Esophagus muscularis mucosa (tissue), 4 donors: ENCODE measurements at regions not wholly inside any gene's neighbourhood (a gene's known extent, or its start where the extent isn't known, plus 50 kb on each side); places are given as distances from the start of the nearest gene placed in this dataset.

Experiments
- DNase-seq: peaks from one replicate; pipeline ENCODE4 v3.0.0-alpha.2; 2017; ENCODE audit errors: extremely low spot score
- H3K27ac ChIP-seq, 4 donors: fragments of 200-600 bp; sonication (generic); replicated peaks in 1 of 4; 1 replicate in 3 of 4; 2 replicates in 1 of 4; pipeline ENCODE4 v1.5.1; 2016 to 2019; ENCODE audit warnings: mild to moderate bottlenecking in 1 of 4
- H3K27me3 ChIP-seq, 4 donors: fragments of 200-600 bp; sonication (generic); one replicate each; pipeline versions ENCODE4 v1.5.1 to v1.6.0; 2016 to 2019
- H3K36me3 ChIP-seq, 4 donors: fragments of 200-600 bp; sonication (generic); one replicate each; pipeline ENCODE4 v1.5.1; 2016 to 2019
- H3K4me1 ChIP-seq, 4 donors: fragments of 200-600 bp; sonication (generic); one replicate each; pipeline ENCODE4 v1.5.1; 2016 to 2019
- H3K4me3 ChIP-seq, 4 donors: fragments of 200-600 bp; sonication (generic); 1 replicate in 2 of 4; 2 replicates in 2 of 4; pipeline ENCODE4 v1.5.1; 2016 to 2019; ENCODE audit warnings: mild to moderate bottlenecking in 4 of 4, moderate library complexity in 1 of 4
- H3K9me3 ChIP-seq, 4 donors: fragments of 200-600 bp; sonication (generic); 1 replicate in 3 of 4; 2 replicates in 1 of 4; pipeline ENCODE4 v1.5.1; 2016 to 2019
- EP300 ChIP-seq: sonication (generic); formaldehyde crosslinking; IDR thresholded peaks from one replicate; pipeline ENCODE4 v1.6.1; 2017; ENCODE audit warnings: antibody characterized with exemption
- POLR2A ChIP-seq: fragments of 450-650 bp; IDR thresholded peaks from one replicate; pipeline ENCODE4 v1.6.1; 2017; ENCODE audit warnings: antibody characterized with exemption, moderate library complexity, mild to moderate bottlenecking, low read depth
- POLR2AphosphoS5 ChIP-seq, 2 donors: sonication (generic); formaldehyde crosslinking; IDR thresholded peaks; one replicate each; pipeline ENCODE4 v1.6.1; 2017; ENCODE audit warnings: antibody characterized with exemption in 2 of 2
- WGBS: methylation state at CpG from one replicate; pipeline ENCODE4 v1.1.5; 2018; 5-methylcytosine and 5-hydroxymethylcytosine counted together
- intact Hi-C: fragments of 100-400 bp; cut with DNase I; formaldehyde crosslinking; loops from one replicate; pipeline ENCODE4 v1.15.1; 2023
- TF ChIP-seq, protein P1 (sequence below), 3 experiments: fragments of 200-600 bp in 2 of 3; fragments of 450-650 bp in 1 of 3; sonication (generic) in 2 of 3; IDR thresholded peaks; one replicate each; pipeline ENCODE4 v1.5.1; 2017 to 2019; ENCODE audit warnings: antibody characterized with exemption in 3 of 3, mild to moderate bottlenecking in 2 of 3, moderate library complexity in 1 of 3

DNA sequence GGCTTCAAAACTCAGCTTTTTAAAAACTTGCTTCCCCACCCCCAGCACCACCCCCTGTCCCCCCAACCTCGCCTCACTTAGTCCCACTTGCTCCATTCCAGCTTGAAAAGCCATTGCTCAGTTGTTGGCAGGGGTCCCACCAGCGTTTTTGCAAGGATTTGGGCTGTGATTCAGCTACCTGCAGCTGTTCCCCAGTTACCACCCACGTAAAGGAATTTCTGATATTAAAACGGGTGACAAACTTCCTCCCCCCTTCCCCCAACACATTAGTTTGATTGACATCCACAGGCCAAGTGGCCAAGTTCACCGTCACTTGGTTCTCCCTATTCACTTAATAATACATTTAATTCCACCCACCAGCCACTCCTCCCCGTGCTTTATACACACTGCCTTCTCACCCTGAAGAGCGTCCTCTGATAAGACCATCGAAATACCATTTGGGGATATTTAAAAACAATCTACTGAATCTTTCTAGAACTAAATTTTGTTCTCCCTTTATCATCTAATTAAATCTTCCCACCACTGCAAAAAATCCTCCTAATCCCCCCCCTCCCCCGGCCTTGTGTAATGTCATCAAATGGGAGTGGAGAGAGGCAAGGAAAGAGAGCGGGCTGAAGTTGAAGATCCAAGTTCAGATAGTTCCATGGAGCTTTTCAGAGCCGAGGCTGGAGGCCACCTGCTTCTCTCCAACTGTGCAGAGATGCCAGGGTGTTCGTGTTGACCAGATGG is 55.1 kb downstream of the SOX9 start:
- Histone ChIP-seq H3K27ac (no peak overlapping the region), H3K36me3 (no peaks in the 10 kb centered on the region), H3K27me3 (peaks cover 0 to 15% (median 0%) of the 10 kb centered on the region in 4 donors), H3K4me3 (no peak overlapping the region), H3K9me3 (no peaks in the 10 kb centered on the region), H3K4me1 (peaks cover 0 to 10% (median 0%) of the 10 kb centered on the region in 4 donors)
- no peak for DNase-seq
- intact Hi-C loops, result no loop called here
- TF ChIP-seq POLR2A, result no peak
- 47% methylated on average over 12 of the region's 12 CpGs for WGBS

DNA sequence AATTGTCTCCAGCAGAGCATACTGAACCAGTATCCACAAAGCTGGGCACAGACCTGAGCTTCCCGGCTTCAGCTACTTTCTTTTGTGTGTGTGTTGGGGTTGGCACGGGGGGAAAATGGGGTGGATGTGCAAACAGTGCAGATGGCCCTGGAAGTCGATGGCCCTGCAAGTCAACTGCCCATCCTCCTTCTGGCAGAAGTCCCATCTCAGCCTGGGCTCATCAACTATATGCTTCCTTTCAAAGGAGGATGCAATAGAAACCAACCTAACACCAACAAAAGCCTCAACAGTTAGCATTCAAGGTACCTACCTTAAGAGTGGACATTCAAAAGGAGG is 55.7 kb downstream of the SOX9 start:
- no peak overlapping the region for H3K27ac ChIP-seq
- H3K36me3 ChIP-seq, result no peaks in the 10 kb centered on the region
- H3K4me3 ChIP-seq, result no peak overlapping the region
- peaks cover 0 to 9% (median 0%) of the 10 kb centered on the region in 4 donors for H3K4me1 ChIP-seq
- DNase-seq, result no peak
- 76% methylated on average over 3 of the region's 3 CpGs for WGBS
- TF ChIP-seq POLR2A (no peak), EP300 (no peak), POLR2AphosphoS5 (IDR thresholded peaks at IDR 0.05) (no peak)
- TF ChIP-seq, protein P1, sequence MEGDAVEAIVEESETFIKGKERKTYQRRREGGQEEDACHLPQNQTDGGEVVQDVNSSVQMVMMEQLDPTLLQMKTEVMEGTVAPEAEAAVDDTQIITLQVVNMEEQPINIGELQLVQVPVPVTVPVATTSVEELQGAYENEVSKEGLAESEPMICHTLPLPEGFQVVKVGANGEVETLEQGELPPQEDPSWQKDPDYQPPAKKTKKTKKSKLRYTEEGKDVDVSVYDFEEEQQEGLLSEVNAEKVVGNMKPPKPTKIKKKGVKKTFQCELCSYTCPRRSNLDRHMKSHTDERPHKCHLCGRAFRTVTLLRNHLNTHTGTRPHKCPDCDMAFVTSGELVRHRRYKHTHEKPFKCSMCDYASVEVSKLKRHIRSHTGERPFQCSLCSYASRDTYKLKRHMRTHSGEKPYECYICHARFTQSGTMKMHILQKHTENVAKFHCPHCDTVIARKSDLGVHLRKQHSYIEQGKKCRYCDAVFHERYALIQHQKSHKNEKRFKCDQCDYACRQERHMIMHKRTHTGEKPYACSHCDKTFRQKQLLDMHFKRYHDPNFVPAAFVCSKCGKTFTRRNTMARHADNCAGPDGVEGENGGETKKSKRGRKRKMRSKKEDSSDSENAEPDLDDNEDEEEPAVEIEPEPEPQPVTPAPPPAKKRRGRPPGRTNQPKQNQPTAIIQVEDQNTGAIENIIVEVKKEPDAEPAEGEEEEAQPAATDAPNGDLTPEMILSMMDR (IDR thresholded peaks at IDR 0.05), result no peak
- H3K9me3 ChIP-seq, result no peaks in the 10 kb centered on the region
- peaks cover 0 to 15% (median 0%) of the 10 kb centered on the region in 4 donors for H3K27me3 ChIP-seq
- intact Hi-C loops, result no loop called here

DNA sequence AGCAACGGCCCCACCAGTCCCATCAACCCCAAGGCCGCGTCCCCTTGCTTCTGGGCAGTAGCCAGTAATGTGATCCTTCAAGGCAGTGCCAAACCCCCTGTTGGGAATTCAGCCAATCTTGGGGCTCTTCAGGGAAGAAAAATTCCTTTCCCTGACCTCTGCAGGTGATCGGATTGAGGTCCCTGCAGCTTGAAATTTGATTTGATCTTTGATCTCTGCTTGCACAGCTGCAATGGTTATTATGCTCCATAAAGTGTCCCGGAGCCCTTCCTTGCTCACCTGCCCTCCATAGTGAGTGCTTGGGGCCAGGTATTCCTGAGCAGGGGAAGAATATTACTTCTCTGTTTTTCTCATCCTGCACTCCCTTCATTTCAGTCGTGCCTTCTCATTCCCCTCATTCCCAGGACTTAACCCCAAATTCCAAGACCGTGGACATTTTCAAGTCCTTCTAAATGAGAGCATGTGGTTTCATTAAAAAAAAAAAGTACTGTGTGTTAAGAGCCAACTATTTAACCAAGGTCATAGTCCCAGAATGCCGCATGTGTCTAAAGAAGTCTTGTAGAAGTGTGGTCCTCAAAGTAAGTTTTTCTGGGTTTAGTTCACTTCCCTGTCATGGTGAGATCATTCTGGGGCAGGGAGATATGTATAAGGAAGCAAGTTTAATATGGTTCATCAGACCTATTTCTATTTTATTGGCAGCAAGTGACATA is 56.3 kb downstream of the SOX9 start:
- WGBS, result 60% methylated on average over 8 of the region's 8 CpGs

DNA sequence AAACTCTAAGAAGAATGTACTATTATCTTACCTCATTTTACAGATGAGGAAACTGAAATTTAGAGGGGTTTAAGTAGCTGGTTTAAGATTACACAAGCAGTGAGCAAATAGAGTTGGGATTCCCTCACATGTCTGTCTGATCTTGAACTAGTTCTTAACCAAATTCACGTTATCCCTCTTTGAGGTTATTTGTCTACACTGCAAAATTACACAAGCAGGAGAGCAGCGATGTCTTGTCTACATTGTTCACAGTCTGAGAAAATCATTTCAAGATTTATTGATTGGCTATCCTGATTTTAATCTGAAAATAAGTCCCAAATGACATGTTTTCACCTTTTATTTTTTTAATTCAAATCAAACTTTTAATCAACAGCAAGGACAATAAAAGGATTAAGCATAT is 56.9 kb downstream of the SOX9 start:
- TF ChIP-seq POLR2A, result no peak
- TF ChIP-seq EP300, result no peak
- TF ChIP-seq, protein P1 (IDR thresholded peaks at IDR 0.05), result no peak
- no peak for TF ChIP-seq POLR2AphosphoS5 (IDR thresholded peaks at IDR 0.05)
- Histone ChIP-seq H3K27me3 (peaks cover 0 to 15% (median 0%) of the 10 kb centered on the region in 4 donors), H3K9me3 (no peaks in the 10 kb centered on the region), H3K4me3 (no peak overlapping the region), H3K27ac (no peak overlapping the region), H3K36me3 (no peaks in the 10 kb centered on the region), H3K4me1 (no peaks in the 10 kb centered on the region)
- WGBS, result 91% methylated on average over 2 of the region's 2 CpGs
- intact Hi-C loops, result no loop called here
- DNase-seq, result no peak

More for the DNA sequence above, 56.3 kb downstream of the SOX9 start:
- Histone ChIP-seq H3K27ac (no peak overlapping the region), H3K9me3 (no peaks in the 10 kb centered on the region), H3K27me3 (peaks cover 0 to 15% (median 0%) of the 10 kb centered on the region in 4 donors), H3K4me3 (no peak overlapping the region), H3K36me3 (no peaks in the 10 kb centered on the region), H3K4me1 (peaks cover 0 to 2% (median 0%) of the 10 kb centered on the region in 4 donors)
- DNase-seq, result no peak
- TF ChIP-seq POLR2A, result no peak
- TF ChIP-seq, protein P1 (IDR thresholded peaks at IDR 0.05), result no peak
- intact Hi-C loops, result no loop called here

DNA sequence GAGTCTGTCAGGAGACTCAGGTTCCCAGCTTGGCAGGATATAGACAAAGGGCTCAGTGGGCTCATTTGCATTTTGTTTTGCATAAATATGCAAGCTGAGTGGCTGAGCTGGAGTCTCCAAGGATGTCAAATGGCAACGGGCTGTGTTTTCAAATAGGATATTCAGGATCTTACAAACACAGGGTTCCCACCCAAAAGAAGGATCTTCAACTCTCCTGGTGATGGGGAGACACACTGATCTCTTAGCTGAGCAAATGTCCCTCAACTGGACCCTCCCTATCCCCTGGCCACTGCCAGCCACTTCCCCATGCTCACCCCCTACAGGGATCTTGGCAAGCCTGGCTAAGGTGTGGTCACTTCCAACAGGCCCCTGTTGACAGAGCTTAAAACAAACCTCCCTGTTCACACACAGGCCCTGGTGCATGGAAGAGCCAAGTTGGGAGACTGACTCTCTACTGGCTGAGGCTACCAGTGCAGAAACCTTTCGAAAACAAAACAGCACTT is 61.6 kb downstream of the SOX9 start:
- Histone ChIP-seq H3K27me3 (no peaks in the 10 kb centered on the region), H3K4me3 (no peak overlapping the region), H3K36me3 (no peaks in the 10 kb centered on the region), H3K9me3 (no peaks in the 10 kb centered on the region), H3K27ac (no peak overlapping the region), H3K4me1 (no peaks in the 10 kb centered on the region)
- TF ChIP-seq POLR2A (no peak), EP300 (no peak)
- TF ChIP-seq, protein P1 (IDR thresholded peaks at IDR 0.05), result no peak
- 53% methylated on average over 2 of the region's 2 CpGs for WGBS
- intact Hi-C loops, result no loop called here
- DNase-seq, result no peak
